Peyer's patch (tissue), 4 donors: ENCODE measurements at regions not wholly inside any gene's neighbourhood (a gene's known extent, or its start where the extent isn't known, plus 50 kb on each side); places are given as distances from the start of the nearest gene placed in this dataset.

ENCODE experiments used
- DNase-seq, 3 donors: peaks; one replicate each; pipeline ENCODE4 v3.0.0-alpha.2; 2017 to 2019
- H3K27ac ChIP-seq, 4 donors: fragments of 200-600 bp; sonication (generic); one replicate each; pipeline ENCODE4 v1.5.1; 2016 to 2019
- H3K27me3 ChIP-seq, 2 donors: fragments of 200-600 bp; sonication (generic); one replicate each; pipeline ENCODE4 v1.5.1; 2019
- H3K36me3 ChIP-seq, 3 donors: fragments of 200-600 bp; sonication (generic); one replicate each; pipeline ENCODE4 v1.5.1; 2016 to 2019
- H3K4me1 ChIP-seq, 4 donors: fragments of 200-600 bp; sonication (generic); one replicate each; pipeline ENCODE4 v1.5.1; 2016 to 2019
- H3K4me3 ChIP-seq, 4 donors: fragments of 200-600 bp; sonication (generic); 1 replicate in 3 of 4; 2 replicates in 1 of 4; pipeline ENCODE4 v1.5.1; 2016 to 2019; ENCODE audit warnings: mild to moderate bottlenecking in 1 of 4
- H3K9me3 ChIP-seq, 4 donors: fragments of 200-600 bp; sonication (generic); one replicate each; pipeline ENCODE4 v1.5.1; 2016 to 2019; ENCODE audit warnings: mild to moderate bottlenecking in 1 of 4
- CTCF ChIP-seq, 6 experiments: fragments of 450-650 bp in 4 of 6; fragments of 200-600 bp in 2 of 6; sonication (generic) in 1 of 6; IDR thresholded peaks; one replicate each; pipeline ENCODE4 v1.5.1; 2017 to 2019; ENCODE audit warnings: antibody characterized with exemption in 6 of 6, mild to moderate bottlenecking in 3 of 6, moderate library complexity in 1 of 6
- POLR2A ChIP-seq, 2 donors: fragments of 450-650 bp; IDR thresholded peaks; one replicate each; pipeline ENCODE4 v1.5.1; 2017; ENCODE audit warnings: antibody characterized with exemption in 2 of 2, mild to moderate bottlenecking in 2 of 2, moderate library complexity in 2 of 2

GRCh38 chr6:14827354-14827753, 418.5 kb upstream of the JARID2 start:
- Histone ChIP-seq H3K9me3 (no peaks in the 10 kb centered on the region), H3K4me3 (no peak overlapping the region), H3K36me3 (no peaks in the 10 kb centered on the region), H3K27ac (no peak overlapping the region), H3K27me3 (no peaks in the 10 kb centered on the region), H3K4me1 (peaks cover 0 to 17% (median 0%) of the 10 kb centered on the region in 4 donors)
- no peak for DNase-seq
- TF ChIP-seq CTCF (IDR thresholded peaks at IDR 0.05) (no peak), POLR2A (IDR thresholded peaks at IDR 0.05) (no peak)

- no peak overlapping the region for H3K4me3 ChIP-seq
- H3K27ac ChIP-seq, result no peak overlapping the region
- DNase-seq, result no peak
- no peaks in the 10 kb centered on the region for H3K36me3 ChIP-seq
- H3K27me3 ChIP-seq, result no peaks in the 10 kb centered on the region
- H3K9me3 ChIP-seq, result no peaks in the 10 kb centered on the region
- H3K4me1 ChIP-seq, result peaks cover 0 to 17% (median 0%) of the 10 kb centered on the region in 4 donors
- TF ChIP-seq POLR2A (IDR thresholded peaks at IDR 0.05) (no peak), CTCF (IDR thresholded peaks at IDR 0.05) (no peak)
Observed at GRCh38 chr6:14828201-14828611, 417.7 kb upstream of the JARID2 start.

GRCh38 chr6:14831070-14831469, 414.8 kb upstream of the JARID2 start:
- no peaks in the 10 kb centered on the region for H3K36me3 ChIP-seq
- H3K27me3 ChIP-seq, result no peaks in the 10 kb centered on the region
- no peak for DNase-seq
- TF ChIP-seq POLR2A (IDR thresholded peaks at IDR 0.05) (no peak), CTCF (IDR thresholded peaks at IDR 0.05) (no peak)
- peaks cover 0 to 11% (median 0%) of the 10 kb centered on the region in 4 donors for H3K4me1 ChIP-seq
- H3K9me3 ChIP-seq, result no peaks in the 10 kb centered on the region
- H3K4me3 ChIP-seq, result no peak overlapping the region
- no peak overlapping the region for H3K27ac ChIP-seq

- no peak overlapping the region for H3K4me3 ChIP-seq
- H3K27me3 ChIP-seq, result no peaks in the 10 kb centered on the region
- no peaks in the 10 kb centered on the region for H3K36me3 ChIP-seq
- no peaks in the 10 kb centered on the region for H3K9me3 ChIP-seq
- H3K27ac ChIP-seq, result no peak overlapping the region
- peaks cover 0 to 4% (median 0%) of the 10 kb centered on the region in 4 donors for H3K4me1 ChIP-seq
- TF ChIP-seq POLR2A (IDR thresholded peaks at IDR 0.05) (no peak), CTCF (IDR thresholded peaks at IDR 0.05) (no peak)
- DNase-seq, result no peak
Observed at GRCh38 chr6:14831937-14832336, 413.9 kb upstream of the JARID2 start.

GRCh38 chr6:14832427-14832826, 413.4 kb upstream of the JARID2 start:
- Histone ChIP-seq H3K36me3 (no peaks in the 10 kb centered on the region), H3K27me3 (no peaks in the 10 kb centered on the region), H3K27ac (no peak overlapping the region), H3K9me3 (no peaks in the 10 kb centered on the region), H3K4me1 (no peaks in the 10 kb centered on the region), H3K4me3 (no peak overlapping the region)
- no peak for DNase-seq
- TF ChIP-seq POLR2A (IDR thresholded peaks at IDR 0.05) (no peak), CTCF (IDR thresholded peaks at IDR 0.05) (no peak)
